ENCODE measurements at regions not wholly inside any gene's neighbourhood (a gene's known extent, or its start where the extent isn't known, plus 50 kb on each side); places are given as distances from the start of the nearest gene placed in this dataset.
A peak's percentile ranks its signal among the peaks of the same experiment; 100 is the strongest.

- Mint-ChIP-seq H3K4me1 (peaks cover 5% of the 10 kb centered on the region; the same call in 1 of the 2 replicates), H3K9me3 (peaks cover 8% of the 10 kb centered on the region; the same call in 1 of the 2 replicates)
- CTCF ChIA-PET, result interaction anchor here (0.9 to 1.6 kb wide), 4 partner anchors 26 to 1045 kb away, joined by 3 to 9 read pairs (median 4); no protein-coding TSS in a partner anchor
These were observed 57.5 kb upstream of the SETMAR start for GRCh38 chr3:4245671-4246070.

DNA sequence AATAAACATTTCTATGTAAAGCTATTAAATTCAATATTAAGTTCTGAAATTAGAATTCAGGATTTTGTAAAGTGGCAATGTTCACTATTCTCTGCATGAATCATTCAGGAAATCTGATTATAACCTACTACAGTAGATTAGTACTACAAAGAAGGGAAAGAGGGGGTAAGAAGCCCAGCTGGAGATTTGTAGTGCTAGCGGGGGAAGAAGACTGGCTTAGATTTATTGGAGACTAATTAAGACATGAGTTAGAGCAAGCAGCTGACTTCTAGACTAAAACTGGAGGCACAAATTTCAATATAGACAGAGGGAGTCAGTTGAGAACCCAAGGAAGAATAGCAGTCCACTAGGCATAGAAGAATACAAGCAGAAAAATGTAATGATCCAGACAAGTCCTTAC is 55.8 kb upstream of the SETMAR start:
- peaks cover 6% of the 10 kb centered on the region for H3K27me3 Mint-ChIP-seq (ENCODE audit: low read depth)
- ChIA-PET CTCF (no interaction called here), POLR2A (no interaction called here)
- H3K9me3 Mint-ChIP-seq, result peaks cover 17% of the 10 kb centered on the region
- peaks cover 5% of the 10 kb centered on the region; the same call in 1 of the 2 replicates for H3K4me1 Mint-ChIP-seq
- ATAC-seq (no peak), DNase-seq (ENCODE audit: low spot score) (no peak)
- no peak for TF ChIP-seq CBFB (CRISPR knock-in tag; IDR thresholded peaks at IDR 0.05; ENCODE audit: low read depth)
- no peak for TF ChIP-seq GRHL2 (CRISPR knock-in tag; IDR thresholded peaks at IDR 0.05; ENCODE audit: insufficient replicate concordance, severe bottlenecking)
- TF ChIP-seq, protein P1, sequence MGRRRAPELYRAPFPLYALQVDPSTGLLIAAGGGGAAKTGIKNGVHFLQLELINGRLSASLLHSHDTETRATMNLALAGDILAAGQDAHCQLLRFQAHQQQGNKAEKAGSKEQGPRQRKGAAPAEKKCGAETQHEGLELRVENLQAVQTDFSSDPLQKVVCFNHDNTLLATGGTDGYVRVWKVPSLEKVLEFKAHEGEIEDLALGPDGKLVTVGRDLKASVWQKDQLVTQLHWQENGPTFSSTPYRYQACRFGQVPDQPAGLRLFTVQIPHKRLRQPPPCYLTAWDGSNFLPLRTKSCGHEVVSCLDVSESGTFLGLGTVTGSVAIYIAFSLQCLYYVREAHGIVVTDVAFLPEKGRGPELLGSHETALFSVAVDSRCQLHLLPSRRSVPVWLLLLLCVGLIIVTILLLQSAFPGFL (CRISPR knock-in tag; IDR thresholded peaks at IDR 0.05; ENCODE audit: borderline replicate concordance), result no peak
- no peak for TF ChIP-seq EMX1 (CRISPR knock-in tag; IDR thresholded peaks at IDR 0.05)
- TF ChIP-seq, protein P2, sequence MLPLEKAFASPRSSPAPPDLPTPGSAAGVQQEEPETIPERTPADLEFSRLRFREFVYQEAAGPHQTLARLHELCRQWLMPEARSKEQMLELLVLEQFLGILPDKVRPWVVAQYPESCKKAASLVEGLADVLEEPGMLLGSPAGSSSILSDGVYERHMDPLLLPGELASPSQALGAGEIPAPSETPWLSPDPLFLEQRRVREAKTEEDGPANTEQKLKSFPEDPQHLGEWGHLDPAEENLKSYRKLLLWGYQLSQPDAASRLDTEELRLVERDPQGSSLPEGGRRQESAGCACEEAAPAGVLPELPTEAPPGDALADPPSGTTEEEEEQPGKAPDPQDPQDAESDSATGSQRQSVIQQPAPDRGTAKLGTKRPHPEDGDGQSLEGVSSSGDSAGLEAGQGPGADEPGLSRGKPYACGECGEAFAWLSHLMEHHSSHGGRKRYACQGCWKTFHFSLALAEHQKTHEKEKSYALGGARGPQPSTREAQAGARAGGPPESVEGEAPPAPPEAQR (CRISPR knock-in tag; IDR thresholded peaks at IDR 0.05), result no peak
- TF ChIP-seq, protein P3, sequence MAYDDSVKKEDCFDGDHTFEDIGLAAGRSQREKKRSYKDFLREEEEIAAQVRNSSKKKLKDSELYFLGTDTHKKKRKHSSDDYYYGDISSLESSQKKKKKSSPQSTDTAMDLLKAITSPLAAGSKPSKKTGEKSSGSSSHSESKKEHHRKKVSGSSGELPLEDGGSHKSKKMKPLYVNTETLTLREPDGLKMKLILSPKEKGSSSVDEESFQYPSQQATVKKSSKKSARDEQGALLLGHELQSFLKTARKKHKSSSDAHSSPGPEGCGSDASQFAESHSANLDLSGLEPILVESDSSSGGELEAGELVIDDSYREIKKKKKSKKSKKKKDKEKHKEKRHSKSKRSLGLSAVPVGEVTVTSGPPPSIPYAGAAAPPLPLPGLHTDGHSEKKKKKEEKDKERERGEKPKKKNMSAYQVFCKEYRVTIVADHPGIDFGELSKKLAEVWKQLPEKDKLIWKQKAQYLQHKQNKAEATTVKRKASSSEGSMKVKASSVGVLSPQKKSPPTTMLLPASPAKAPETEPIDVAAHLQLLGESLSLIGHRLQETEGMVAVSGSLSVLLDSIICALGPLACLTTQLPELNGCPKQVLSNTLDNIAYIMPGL (CRISPR knock-in tag; IDR thresholded peaks at IDR 0.05), result no peak
- peaks cover 6% of the 10 kb centered on the region; the same call in 1 of the 2 replicates for H3K36me3 Mint-ChIP-seq
- no peak overlapping the region for H3K4me3 Mint-ChIP-seq
- H3K27ac Mint-ChIP-seq, result no peak overlapping the region

More at GRCh38 chr3:4245671-4246070, 57.5 kb upstream of the SETMAR start:
- ATAC-seq (peak; percentile 60), DNase-seq (ENCODE audit: low spot score) (peak; percentile 34)
- TF ChIP-seq ZNF425 (CRISPR knock-in tag; conservative IDR thresholded peaks at IDR 0.05), result no peak
- 0 out of 2 replicates have a peak, but pooled peaks have one; percentile 32 for TF ChIP-seq CTCF (IDR thresholded peaks at IDR 0.05)
- Mint-ChIP-seq H3K4me3 (no peak overlapping the region), H3K36me3 (no peaks in the 10 kb centered on the region), H3K27ac (no peak overlapping the region), H3K27me3 (ENCODE audit: low read depth) (peaks cover 6% of the 10 kb centered on the region)
- POLR2A ChIA-PET, result no interaction called here

DNA sequence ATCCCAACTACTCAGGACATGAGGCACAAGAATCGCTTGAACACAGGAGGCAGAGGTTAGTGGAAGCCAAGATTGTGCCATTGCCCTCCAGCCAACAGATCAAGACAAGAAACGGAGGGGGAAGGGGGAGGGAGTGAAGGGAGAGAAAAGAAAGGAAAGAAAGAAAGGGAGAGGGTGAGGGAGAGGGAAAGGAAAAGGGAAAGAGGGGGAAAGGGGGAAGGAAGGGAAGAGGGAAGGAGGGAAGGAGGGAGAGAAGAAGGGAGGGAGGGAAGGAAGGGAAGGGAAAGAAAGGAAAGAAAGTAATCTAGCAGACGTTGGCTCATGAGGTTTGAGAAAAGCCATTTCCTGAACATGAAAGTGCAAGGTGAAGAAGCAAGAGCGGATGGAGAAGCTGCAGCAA is 53.1 kb upstream of the SETMAR start:
- POLR2A ChIA-PET, result no interaction called here
- Mint-ChIP-seq H3K4me3 (no peak overlapping the region), H3K27ac (no peak overlapping the region), H3K36me3 (peaks cover 9% of the 10 kb centered on the region), H3K27me3 (ENCODE audit: low read depth) (no peaks in the 10 kb centered on the region; the same call in 1 of the 2 replicates), H3K9me3 (peaks cover 12% of the 10 kb centered on the region), H3K4me1 (peaks cover 9% of the 10 kb centered on the region)
- ATAC-seq, result no peak
- no peak for DNase-seq (ENCODE audit: low spot score)
- CTCF ChIA-PET, result no interaction called here
- no peak for TF ChIP-seq FOXJ3 (CRISPR knock-in tag; IDR thresholded peaks at IDR 0.05; ENCODE audit: borderline replicate concordance)
- TF ChIP-seq AR (CRISPR knock-in tag; IDR thresholded peaks at IDR 0.05), result no peak
- TF ChIP-seq MLX (CRISPR knock-in tag; IDR thresholded peaks at IDR 0.05), result no peak
- TF ChIP-seq ZNF416 (CRISPR knock-in tag; IDR thresholded peaks at IDR 0.05), result no peak
- TF ChIP-seq ZNF232 (CRISPR knock-in tag; IDR thresholded peaks at IDR 0.05), result no peak
- no peak for TF ChIP-seq MXD4 (CRISPR knock-in tag; IDR thresholded peaks at IDR 0.05; ENCODE audit: borderline replicate concordance)
- no peak for TF ChIP-seq TEAD1 (CRISPR knock-in tag; IDR thresholded peaks at IDR 0.05)
- no peak for TF ChIP-seq CREM (CRISPR knock-in tag; IDR thresholded peaks at IDR 0.05)
- TF ChIP-seq ZNF512 (CRISPR knock-in tag; IDR thresholded peaks at IDR 0.05; ENCODE audit: borderline replicate concordance), result no peak
- TF ChIP-seq NFATC4 (CRISPR knock-in tag; IDR thresholded peaks at IDR 0.05), result no peak
